GM19025 (cell line): ENCODE measurements at regions not wholly inside any gene's neighbourhood (a gene's known extent, or its start where the extent isn't known, plus 50 kb on each side); places are given as distances from the start of the nearest gene placed in this dataset.
A peak's percentile ranks its signal among the peaks of the same experiment; 100 is the strongest.
"Not testable (repeated sequence)": the region's sequence is repeated elsewhere in the genome, so short reads cannot be mapped to it uniquely, and the experiment has no call there.

Experiments
- ATAC-seq: cut with Tn5 transposase; IDR thresholded peaks from one replicate; pipeline ENCODE4 v1.9.1; 2021; ENCODE audit warnings: mild to moderate bottlenecking, low read depth, moderate library complexity; ENCODE audit not compliant: unreplicated experiment

DNA sequence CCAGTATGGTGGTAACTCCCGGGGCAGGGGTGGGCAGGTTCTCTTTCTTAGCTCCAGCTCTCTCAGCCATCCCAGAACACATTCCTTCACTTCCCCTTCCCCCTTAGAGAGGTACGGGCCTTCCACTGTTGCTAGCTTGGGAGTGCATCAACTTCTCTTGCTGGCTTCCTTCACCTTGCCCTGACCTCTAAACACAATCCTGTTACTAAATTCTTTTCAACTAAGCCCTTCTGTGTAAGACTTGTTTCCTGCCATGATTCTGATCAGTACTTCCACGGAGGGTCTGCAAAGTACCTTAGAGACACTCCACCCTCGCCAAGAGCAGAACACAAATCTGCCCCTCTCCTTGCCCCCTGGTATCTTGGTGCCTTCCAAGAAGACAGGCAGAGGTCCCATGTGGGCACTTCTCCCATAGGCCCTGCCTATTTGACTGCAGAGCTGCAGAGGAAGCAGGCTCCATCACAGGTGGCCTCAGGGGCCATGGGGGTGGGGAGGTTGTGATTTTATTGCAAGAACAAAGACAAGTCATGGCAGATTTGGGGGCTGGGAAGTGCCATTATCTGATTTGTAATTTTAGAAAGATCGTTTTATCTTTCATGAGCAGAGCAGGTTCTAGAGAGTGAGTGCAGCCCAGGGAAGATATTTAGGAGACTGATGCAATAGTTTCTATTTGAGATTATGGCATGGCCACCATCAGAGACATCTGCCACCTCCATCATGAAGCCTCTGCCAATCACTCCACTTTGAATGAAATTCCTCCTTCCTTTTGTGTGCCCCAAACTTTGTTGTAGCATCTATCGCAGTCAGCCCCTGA lies 182.5 kb upstream of the JUN start:
- no peak for ATAC-seq

- no peak for ATAC-seq
These were observed 183.3 kb upstream of the JUN start for GRCh38 chr1:58966917-58967740.

DNA sequence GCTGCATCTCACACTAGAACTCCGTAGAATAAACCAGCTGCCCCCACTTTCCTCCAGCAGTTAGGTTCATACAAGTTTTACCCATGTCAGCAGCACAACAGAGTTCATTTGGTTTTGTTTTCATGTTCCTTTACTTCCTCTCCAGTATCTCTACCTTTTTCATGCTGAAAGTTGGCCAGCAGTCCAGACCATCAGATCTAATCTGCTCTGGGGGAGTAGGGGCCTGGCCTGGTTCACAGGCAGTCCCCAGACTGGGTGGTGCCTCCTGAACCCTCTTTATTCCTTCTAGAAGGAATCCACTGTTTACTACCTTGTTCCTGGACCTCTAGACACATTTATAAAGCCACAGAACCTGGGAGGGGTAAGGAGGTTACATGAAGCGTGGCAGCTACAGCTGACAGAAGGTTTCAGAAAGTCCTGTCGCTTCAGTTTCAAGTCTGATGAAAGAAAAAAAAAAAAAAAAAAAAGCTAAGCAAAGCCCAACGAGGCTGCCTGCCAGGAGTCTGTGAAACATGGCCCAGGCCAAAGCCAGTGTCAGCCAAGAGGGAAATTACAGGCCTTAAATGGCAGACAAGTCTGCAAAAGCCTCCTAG lies 184.6 kb upstream of the JUN start:
- ATAC-seq: peak; percentile 84

- ATAC-seq: not testable (repeated sequence)
These were observed 185.3 kb upstream of the JUN start for GRCh38 chr1:58969176-58969575.

GRCh38 chr1:58971629-58972140 lies 187.8 kb upstream of the JUN start:
- ATAC-seq: no peak

DNA sequence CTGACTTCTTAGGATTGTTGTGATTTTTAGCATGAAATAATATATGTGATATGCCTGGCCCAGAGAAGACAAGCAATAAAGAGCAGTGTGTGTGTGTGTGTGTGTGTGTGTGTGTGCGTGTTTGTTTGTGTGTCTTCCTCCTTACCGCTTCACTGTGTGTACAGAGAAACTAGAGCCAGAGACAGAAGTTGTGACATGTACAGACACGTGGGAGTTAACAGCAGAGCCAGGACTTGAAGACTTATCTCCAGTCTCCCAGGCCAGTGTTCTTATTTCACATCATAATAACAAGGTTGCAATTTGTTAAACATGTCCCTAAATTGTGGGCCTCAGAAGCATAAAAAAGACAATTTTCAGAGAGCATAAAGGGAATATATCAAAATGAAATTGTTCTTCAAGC lies 192.0 kb upstream of the JUN start:
- no peak for ATAC-seq

- ATAC-seq: no peak
These were observed 192.4 kb upstream of the JUN start for GRCh38 chr1:58976294-58976693.

GRCh38 chr1:58977598-58977997 lies 193.8 kb upstream of the JUN start:
- no peak for ATAC-seq

- ATAC-seq: no peak
These were observed 194.2 kb upstream of the JUN start for GRCh38 chr1:58978096-58978495.

DNA sequence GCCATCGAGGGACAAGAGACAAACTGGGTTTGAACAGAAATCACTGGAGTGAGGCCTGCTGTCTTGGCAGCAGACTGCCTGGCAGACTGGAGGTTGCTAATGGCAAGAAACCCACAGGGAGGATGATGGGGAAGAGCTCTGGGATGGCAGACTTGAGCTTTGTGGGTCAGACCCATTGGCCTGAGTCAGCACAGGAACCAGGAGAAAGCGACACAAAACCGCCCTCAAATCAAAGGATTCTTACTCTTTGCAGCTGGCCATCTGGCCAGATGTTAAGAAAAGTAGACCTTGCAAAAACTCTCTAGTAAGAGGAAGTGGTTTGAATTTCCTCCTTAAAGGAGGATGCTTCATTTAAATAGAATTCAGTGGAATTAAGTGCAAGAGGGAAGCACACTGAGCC lies 195.2 kb upstream of the JUN start:
- ATAC-seq: no peak

DNA sequence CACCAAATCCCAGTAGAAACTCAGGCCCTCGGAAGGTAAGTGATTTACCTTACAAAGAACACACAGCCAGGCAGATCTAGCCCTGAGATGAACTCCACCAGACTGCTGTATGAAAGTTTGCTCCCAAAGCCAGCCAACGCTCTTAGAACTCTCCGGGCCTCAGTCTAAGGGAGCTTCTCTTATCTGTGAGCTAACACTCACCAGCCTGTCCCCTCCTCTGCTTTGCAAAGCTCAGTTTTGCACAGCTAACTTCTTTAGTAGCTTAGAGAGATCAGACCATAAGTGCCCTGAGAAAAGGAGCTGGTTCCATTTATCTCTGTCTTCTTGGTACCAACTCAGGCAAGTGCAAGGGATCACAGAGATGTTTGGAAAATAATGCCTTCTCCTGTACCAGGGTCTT lies 195.8 kb upstream of the JUN start:
- no peak for ATAC-seq

- no peak for ATAC-seq
These were observed 197.5 kb upstream of the JUN start for GRCh38 chr1:58981392-58981791.

DNA sequence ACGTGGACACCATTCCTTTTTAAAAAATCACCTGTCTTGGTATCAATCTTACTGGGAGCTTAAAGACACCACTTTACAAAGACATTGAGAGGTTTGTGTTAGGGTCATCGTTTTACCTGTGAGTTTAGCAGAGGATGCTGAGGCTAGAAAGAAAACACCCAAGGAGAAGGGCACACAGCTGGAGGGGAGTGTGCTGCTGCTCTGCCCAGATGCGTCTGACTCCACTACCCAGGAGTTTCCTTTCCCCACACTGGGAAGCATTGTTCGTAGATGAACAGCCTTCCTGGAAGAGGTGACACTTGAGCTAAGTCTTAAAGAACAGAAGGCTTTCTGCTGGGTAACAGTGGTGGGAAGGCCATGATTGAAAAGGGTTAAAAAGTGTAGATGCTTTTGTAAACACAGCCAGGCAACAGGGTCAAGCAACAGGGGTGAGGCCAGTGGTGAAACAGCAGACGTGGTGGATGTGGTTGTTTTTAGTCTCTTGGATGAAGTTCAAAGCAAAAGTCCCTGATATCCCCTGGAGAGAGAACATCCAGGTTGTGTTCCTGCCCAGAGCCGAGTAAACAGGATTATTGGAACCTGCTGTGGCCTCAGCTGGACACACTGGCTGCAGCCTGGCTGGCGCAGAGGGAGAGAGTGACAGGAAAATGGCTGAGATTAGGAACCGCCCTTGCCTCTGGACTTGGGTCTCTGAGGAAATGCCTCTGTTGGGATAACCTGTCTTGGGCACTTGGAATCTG lies 198.6 kb upstream of the JUN start:
- no peak for ATAC-seq

GRCh38 chr1:58983162-58983561 lies 199.3 kb upstream of the JUN start:
- no peak for ATAC-seq

DNA sequence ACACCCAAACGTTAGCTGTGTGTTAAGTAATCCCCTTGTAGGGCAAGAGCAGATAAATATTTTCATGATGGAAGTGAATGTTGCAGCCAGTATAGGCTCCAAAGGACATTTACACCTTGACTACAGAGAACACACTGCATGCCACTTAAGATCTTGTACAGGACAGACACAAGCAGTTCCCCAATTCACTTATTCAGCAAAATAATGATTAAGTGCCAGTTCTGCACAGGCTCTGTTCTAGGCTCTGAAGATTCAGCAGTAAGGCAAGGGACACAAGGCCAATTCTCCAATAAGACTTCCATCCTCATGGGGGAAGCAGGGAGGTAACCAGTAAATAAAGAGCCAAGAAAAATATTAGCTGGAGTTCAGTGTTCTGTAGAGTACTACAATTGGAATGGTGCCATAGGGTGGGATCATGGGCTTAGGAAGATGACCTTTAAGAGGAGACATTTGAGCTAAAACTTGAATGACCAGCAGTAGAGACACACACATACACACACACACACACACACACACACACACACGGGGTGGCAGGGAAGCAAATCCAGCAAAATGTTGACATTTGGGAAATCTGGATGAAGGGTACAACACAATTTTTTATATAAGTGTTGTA lies 199.9 kb upstream of the JUN start:
- ATAC-seq: no peak

GRCh38 chr1:58986996-58987767 lies 203.3 kb upstream of the JUN start:
- ATAC-seq: no peak

DNA sequence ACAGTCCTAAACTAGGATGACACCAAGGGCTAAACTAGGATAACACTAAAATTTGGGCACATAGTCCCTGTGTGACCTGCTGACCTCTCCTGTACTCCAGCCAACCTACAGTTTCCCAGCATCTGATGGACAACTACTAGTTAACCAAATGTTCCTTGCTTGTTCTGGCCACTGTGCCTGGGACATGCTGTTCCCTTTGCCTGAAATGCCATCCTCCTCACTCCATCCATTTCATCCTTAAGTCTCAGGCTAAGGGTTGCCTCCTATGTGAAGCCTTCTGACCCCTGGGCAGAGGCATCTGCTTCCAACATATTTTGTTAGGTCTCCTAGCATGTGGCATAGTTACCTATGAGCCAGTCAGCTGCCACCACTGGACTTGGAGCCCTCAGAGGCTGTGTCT lies 204.9 kb upstream of the JUN start:
- ATAC-seq: no peak

DNA sequence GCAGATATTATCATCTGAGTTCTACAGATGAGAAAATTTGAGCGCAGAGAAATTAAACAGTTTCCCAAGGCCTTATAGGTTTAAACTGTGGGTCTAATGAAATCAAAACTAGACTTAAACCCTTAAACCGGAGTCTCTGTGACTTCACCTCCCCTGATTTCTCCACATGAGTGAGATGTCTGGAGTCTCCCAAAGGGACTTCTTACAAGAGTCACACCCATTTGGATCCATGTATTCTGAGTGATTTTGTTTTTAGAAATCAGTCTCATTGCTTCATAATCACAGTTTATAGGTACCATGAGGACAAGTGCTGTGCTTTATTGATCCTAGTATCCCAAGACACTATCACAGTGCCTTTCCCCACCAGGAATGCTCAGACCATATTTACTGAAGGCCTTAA lies 206.0 kb upstream of the JUN start:
- ATAC-seq: no peak

GRCh38 chr1:58991305-58991704 lies 207.5 kb upstream of the JUN start:
- no peak for ATAC-seq
